ENCODE measurements at regions not wholly inside any gene's neighbourhood (a gene's known extent, or its start where the extent isn't known, plus 50 kb on each side); places are given as distances from the start of the nearest gene placed in this dataset.

GRCh38 chrX:39983715-39984114, 114.0 kb downstream of the BCOR start:
- no peak overlapping the region for H3K4me3 ChIP-seq (ENCODE audit: low read depth, low read length)
- DNase-seq (ENCODE audit: low read depth) = peak; percentile 38
- in situ Hi-C loops (cut with HindIII; ENCODE audit: low sequenced_read_pairs) = no loop called here
- TF ChIP-seq CTCF (IDR thresholded peaks at IDR 0.05; ENCODE audit: low read depth, low read length, missing control alignments) = no peak

DNA sequence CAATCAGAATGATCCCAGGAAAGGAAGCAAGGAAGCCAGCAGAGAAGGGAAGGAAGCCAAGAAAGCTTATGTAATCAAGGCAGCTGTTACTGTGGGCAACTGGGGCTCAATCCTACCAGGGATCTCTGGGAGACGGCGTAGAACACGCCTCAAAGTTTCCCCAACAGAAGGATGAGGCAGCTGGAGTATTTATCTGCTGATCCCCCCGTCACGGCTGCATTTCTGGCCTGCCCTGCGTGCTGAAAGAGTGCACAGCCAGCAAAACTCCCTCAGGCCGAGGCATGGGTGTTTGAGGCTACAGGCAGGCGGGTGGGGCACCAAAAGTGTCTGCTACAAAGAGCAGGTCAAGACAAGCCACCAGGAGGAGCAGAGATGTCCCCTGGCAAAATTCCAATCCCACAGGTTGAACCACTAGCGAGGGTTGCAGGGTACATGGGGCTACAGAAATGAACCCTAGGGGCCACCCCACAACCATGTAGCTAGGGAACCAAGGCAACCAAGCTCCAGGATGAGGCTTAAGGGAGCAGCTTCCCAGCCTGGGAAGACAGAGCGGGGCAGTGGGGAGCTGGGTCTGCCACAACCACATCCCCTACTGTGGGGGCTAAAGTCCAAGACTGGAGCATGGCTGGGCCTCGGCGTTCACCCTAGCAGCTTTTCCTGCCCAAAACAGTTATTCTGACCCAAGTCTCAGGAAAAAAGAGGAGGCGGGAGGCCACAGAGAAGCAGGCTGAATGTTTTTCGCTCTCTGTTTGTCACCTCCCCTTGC, 113.4 kb downstream of the BCOR start:
- TF ChIP-seq CTCF (IDR thresholded peaks at IDR 0.05; ENCODE audit: low read depth, low read length, missing control alignments) = no peak
- in situ Hi-C loops (cut with HindIII; ENCODE audit: low sequenced_read_pairs) = no loop called here
- no peak overlapping the region for H3K4me3 ChIP-seq (ENCODE audit: low read depth, low read length)
- peak; percentile 28 for DNase-seq (ENCODE audit: low read depth)

DNA sequence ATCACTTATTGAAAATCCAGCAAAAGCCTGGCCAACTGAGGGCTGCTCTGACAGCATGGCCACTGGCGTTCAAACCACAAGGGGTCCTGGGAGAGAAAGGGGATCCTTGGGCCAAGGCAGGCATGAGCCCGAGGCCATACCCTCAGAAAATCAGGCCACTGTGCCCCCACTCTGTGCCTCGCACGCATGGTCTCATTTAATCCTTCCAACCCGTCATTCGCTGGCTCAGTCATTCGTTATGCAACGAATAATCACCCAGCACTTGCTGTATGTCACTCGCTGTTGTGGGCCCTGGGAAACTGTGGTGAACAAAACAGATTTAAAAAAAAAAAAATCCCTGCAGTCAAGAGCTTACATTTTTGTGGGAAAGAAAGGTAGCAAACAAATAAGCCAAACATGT, 112.7 kb downstream of the BCOR start:
- no peak for TF ChIP-seq CTCF (IDR thresholded peaks at IDR 0.05; ENCODE audit: low read depth, low read length, missing control alignments)
- no peak overlapping the region for H3K4me3 ChIP-seq (ENCODE audit: low read depth, low read length)
- in situ Hi-C loops (cut with HindIII; ENCODE audit: low sequenced_read_pairs) = no loop called here
- peak; percentile 6 for DNase-seq (ENCODE audit: low read depth)

- no peak for TF ChIP-seq CTCF (IDR thresholded peaks at IDR 0.05; ENCODE audit: low read depth, low read length, missing control alignments)
- DNase-seq (ENCODE audit: low read depth) = no peak
- no peak overlapping the region for H3K4me3 ChIP-seq (ENCODE audit: low read depth, low read length)
- in situ Hi-C loops (cut with HindIII; ENCODE audit: low sequenced_read_pairs) = no loop called here
These were observed 112.2 kb downstream of the BCOR start for GRCh38 chrX:39985551-39985950.

GRCh38 chrX:39988496-39988895, 109.3 kb downstream of the BCOR start:
- no peak for TF ChIP-seq CTCF (IDR thresholded peaks at IDR 0.05; ENCODE audit: low read depth, low read length, missing control alignments)
- in situ Hi-C loops (cut with HindIII; ENCODE audit: low sequenced_read_pairs) = no loop called here

GRCh38 chrX:39990388-39990787, 107.4 kb downstream of the BCOR start:
- no peak overlapping the region for H3K4me3 ChIP-seq (ENCODE audit: low read depth, low read length)
- in situ Hi-C loops (cut with HindIII; ENCODE audit: low sequenced_read_pairs) = no loop called here
- DNase-seq (ENCODE audit: low read depth) = no peak
- no peak for TF ChIP-seq CTCF (IDR thresholded peaks at IDR 0.05; ENCODE audit: low read depth, low read length, missing control alignments)

More at GRCh38 chrX:39988496-39988895, 109.3 kb downstream of the BCOR start:
- no peak for DNase-seq (ENCODE audit: low read depth)
- no peak overlapping the region for H3K4me3 ChIP-seq (ENCODE audit: low read depth, low read length)
